Activated T-helper 17 cell treated with anti-CD3 and anti-CD28 coated beads, Interleukin-2, amount 50 U/mL, for 72 hours (primary cell): ENCODE measurements at regions not wholly inside any gene's neighbourhood (a gene's known extent, or its start where the extent isn't known, plus 50 kb on each side); places are given as distances from the start of the nearest gene placed in this dataset.

ENCODE experiments used
- ATAC-seq: fragments of 150-1000 bp; cut with Tn5 transposase; replicated peaks from 2 replicates; pipeline ENCODE4 v1.10.0; 2021; ENCODE audit warnings: mild to moderate bottlenecking, moderate library complexity
- H3K27ac Mint-ChIP-seq: one replicate; pipeline ENCODE4 v1.8.0; 2022; ENCODE audit warnings: mixed read lengths
- H3K27me3 Mint-ChIP-seq: one replicate; pipeline ENCODE4 v1.8.0; 2022; ENCODE audit warnings: mixed read lengths
- H3K36me3 Mint-ChIP-seq: one replicate; pipeline ENCODE4 v1.8.0; 2022; ENCODE audit warnings: low read depth, mild to moderate bottlenecking, mixed read lengths
- H3K4me1 Mint-ChIP-seq: one replicate; pipeline ENCODE4 v1.8.0; 2022; ENCODE audit warnings: mixed read lengths
- H3K4me3 Mint-ChIP-seq: one replicate; pipeline ENCODE4 v1.8.0; 2022; ENCODE audit warnings: mild to moderate bottlenecking, mixed read lengths
- H3K9me3 Mint-ChIP-seq: one replicate; pipeline ENCODE4 v1.8.0; 2022; ENCODE audit warnings: mixed read lengths

DNA sequence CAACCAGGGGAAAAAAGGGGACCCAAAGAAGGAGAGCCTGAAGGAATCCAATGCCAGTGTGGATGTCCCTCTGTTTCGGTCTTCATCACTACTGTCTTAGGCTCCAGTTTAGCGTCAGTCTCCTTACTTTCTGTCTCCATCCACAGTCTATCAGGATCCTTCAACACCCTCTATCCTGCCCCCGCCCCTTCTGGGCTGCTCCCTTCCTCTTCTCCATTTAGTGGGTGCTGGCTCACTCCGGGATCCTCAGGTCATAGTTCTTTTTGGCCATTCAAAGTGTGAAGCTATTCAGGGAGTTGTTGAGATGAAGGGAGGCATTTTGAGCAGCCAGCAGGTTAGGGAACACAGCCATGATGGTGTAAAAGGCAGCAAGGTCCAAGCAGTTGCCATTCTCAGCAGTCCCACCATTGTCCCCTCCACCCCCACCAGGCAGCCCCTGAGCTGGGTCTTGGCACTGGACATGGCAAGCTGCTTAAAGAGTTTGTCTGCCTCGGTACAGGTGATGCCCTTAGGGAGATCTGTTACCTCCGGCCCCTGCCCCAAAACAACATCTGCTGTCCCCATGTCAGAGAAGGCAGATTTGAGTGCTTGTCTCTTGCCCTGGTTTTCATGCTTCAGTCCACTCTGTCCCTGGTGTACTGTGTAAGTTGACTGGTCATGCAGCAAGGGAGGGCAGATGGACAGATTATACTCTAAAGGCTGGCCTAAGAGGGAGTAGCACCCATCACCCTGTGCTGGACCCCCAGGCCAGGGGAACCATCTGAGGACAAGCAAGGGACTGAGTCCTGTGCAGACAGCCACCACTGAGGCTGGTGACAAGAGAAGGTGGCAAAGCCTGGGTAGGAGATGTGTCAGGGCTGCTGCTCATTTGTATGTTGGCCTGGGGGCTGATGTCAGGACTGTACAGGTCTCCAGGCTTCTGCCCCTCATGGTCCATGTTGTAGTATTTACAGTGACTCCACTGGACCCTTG, 842.0 kb downstream of the HACE1 start:
- no peak for ATAC-seq
- Mint-ChIP-seq H3K36me3 (no peaks in the 10 kb centered on the region), H3K27ac (no peak overlapping the region), H3K4me3 (no peak overlapping the region), H3K27me3 (no peaks in the 10 kb centered on the region), H3K9me3 (no peaks in the 10 kb centered on the region), H3K4me1 (no peaks in the 10 kb centered on the region)

GRCh38 chr6:104014163-104014959, 845.4 kb downstream of the HACE1 start:
- Mint-ChIP-seq H3K4me3 (no peak overlapping the region), H3K4me1 (no peaks in the 10 kb centered on the region), H3K9me3 (no peaks in the 10 kb centered on the region), H3K27ac (no peak overlapping the region), H3K27me3 (no peaks in the 10 kb centered on the region), H3K36me3 (no peaks in the 10 kb centered on the region)
- ATAC-seq: no peak

GRCh38 chr6:104013312-104013971, 846.3 kb downstream of the HACE1 start:
- no peaks in the 10 kb centered on the region for H3K36me3 Mint-ChIP-seq
- no peak overlapping the region for H3K4me3 Mint-ChIP-seq
- no peaks in the 10 kb centered on the region for H3K4me1 Mint-ChIP-seq
- H3K9me3 Mint-ChIP-seq: no peaks in the 10 kb centered on the region
- no peaks in the 10 kb centered on the region for H3K27me3 Mint-ChIP-seq
- H3K27ac Mint-ChIP-seq: no peak overlapping the region
- ATAC-seq: no peak

DNA sequence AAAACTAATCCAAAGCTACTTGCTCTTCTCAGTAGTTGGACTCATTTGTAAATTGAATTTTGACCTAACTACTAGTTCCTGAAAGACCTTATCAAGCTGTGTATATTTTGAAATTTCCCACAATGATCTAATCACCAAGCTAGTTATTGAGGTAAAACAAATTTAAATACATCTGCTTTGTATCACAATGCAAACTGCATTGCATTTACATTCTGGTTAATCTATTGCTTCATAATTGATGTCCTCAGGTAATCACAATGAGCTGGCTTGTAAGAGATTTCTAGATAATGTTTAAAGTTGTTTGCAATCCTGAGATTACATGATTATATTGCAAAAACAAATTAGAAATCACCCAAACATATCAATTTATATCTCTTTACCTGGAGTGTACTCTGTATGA, 848.8 kb downstream of the HACE1 start:
- Mint-ChIP-seq H3K36me3 (no peaks in the 10 kb centered on the region), H3K27ac (no peak overlapping the region), H3K27me3 (no peaks in the 10 kb centered on the region), H3K4me1 (no peaks in the 10 kb centered on the region), H3K4me3 (no peak overlapping the region), H3K9me3 (no peaks in the 10 kb centered on the region)
- ATAC-seq: no peak

DNA sequence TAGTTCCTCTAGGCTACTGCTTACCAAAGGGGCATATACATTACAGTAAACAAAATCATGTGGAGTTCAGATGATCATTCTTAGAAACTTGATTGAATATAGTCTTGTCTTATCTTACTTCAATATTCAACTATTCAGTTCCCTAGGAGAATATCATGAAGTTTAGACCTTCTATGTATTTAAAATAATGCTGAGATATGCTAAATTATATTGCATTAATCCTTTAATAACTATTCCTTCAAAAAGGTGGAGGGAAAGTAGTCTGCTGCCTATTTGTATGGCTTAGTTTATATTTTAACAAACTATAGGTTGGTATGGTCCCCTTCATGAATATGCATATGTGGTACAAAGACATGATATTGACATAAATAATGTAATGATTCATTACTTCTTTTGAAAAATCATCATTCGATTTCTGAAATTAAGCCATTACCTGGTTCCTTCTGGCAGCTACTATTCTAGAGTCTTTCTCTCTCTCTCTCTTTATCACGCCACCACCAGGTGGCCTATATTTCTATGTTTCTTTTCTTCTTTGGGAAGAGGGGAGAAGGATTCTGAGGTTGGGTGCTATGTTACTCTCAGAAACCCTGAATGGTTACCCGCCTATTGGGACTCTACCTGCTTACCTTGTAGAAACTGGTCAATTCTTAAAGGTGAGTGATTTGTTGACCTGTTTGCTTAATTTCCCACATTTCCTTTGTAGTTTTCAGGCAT, 855.8 kb downstream of the HACE1 start:
- Mint-ChIP-seq H3K9me3 (no peaks in the 10 kb centered on the region), H3K4me3 (no peak overlapping the region), H3K4me1 (no peaks in the 10 kb centered on the region), H3K36me3 (no peaks in the 10 kb centered on the region), H3K27me3 (no peaks in the 10 kb centered on the region), H3K27ac (no peak overlapping the region)
- no peak for ATAC-seq

DNA sequence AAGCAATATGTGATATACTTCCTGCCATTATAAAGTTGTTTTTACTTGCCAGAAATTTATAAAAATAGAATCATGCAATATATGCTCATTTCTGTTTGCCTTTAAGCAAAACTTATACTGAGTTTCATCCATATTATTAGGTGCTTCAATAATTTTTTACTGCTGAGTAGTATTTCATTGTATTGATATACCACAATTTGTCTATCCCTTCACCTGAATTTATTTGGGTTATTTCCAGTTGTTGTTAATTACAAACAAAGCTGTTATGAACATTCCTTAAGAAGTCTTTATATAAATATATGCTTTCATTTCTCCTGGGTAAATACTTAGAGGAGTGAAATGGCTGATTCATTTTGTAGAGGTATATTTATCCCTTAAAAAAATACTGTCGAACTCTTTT, 864.1 kb downstream of the HACE1 start:
- no peaks in the 10 kb centered on the region for H3K4me1 Mint-ChIP-seq

GRCh38 chr6:103983860-103984259, 875.9 kb downstream of the HACE1 start:
- no peak for ATAC-seq
- no peaks in the 10 kb centered on the region for H3K36me3 Mint-ChIP-seq
- H3K27me3 Mint-ChIP-seq: no peaks in the 10 kb centered on the region
- H3K4me3 Mint-ChIP-seq: no peak overlapping the region
- H3K27ac Mint-ChIP-seq: no peak overlapping the region
- H3K9me3 Mint-ChIP-seq: peaks cover 7% of the 10 kb centered on the region
- no peaks in the 10 kb centered on the region for H3K4me1 Mint-ChIP-seq

More for the DNA sequence above, 864.1 kb downstream of the HACE1 start:
- H3K9me3 Mint-ChIP-seq: no peaks in the 10 kb centered on the region
- ATAC-seq: no peak
- H3K27me3 Mint-ChIP-seq: no peaks in the 10 kb centered on the region
- H3K27ac Mint-ChIP-seq: no peak overlapping the region
- no peak overlapping the region for H3K4me3 Mint-ChIP-seq
- H3K36me3 Mint-ChIP-seq: no peaks in the 10 kb centered on the region

- ATAC-seq: no peak
These were observed 876.7 kb downstream of the HACE1 start for GRCh38 chr6:103983011-103983410.

DNA sequence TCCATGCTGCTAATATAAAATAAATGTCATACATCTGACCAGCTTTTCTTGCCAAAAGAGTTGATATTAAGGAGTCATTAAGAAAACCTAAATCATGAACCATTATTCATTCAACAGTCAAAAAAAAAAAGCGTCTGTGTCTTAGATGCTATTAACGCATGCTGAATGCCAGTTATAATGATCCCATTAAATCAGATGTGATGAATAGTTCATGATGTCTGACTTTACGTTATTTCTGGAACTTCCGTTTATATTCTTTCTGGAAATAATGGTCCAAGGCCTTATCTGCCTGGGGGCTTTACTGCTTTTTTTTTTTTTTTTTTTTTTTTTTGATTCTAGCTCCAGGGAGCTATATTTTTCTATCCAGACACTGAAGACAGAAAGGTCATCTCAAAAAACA, 877.1 kb downstream of the HACE1 start:
- no peaks in the 10 kb centered on the region for H3K4me1 Mint-ChIP-seq
- H3K27ac Mint-ChIP-seq: no peak overlapping the region
- no peak overlapping the region for H3K4me3 Mint-ChIP-seq
- H3K36me3 Mint-ChIP-seq: no peaks in the 10 kb centered on the region
- peaks cover 7% of the 10 kb centered on the region for H3K9me3 Mint-ChIP-seq
- peaks cover 3% of the 10 kb centered on the region for H3K27me3 Mint-ChIP-seq
- no peak for ATAC-seq

More at GRCh38 chr6:103983011-103983410, 876.7 kb downstream of the HACE1 start:
- Mint-ChIP-seq H3K27ac (no peak overlapping the region), H3K4me1 (no peaks in the 10 kb centered on the region), H3K9me3 (peaks cover 7% of the 10 kb centered on the region), H3K4me3 (no peak overlapping the region), H3K27me3 (no peaks in the 10 kb centered on the region), H3K36me3 (no peaks in the 10 kb centered on the region)

DNA sequence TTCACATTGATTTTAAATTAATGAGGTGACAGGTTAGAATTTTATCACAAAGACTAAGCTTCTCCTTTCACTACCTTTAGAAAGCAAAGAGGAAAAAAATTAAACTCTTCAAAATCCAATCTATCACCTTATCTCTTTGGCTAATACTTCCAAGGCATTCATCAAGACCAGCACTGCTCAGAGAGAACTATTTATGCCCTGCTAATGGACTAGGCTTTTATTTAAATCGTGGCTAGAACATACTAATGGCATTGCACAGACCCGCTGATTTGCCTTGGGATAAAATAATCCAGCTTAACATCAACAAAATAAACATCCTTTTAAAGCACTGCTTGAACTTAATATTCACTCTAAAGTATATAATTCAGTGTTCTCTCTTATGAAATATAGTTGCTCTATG, 880.4 kb downstream of the HACE1 start:
- ATAC-seq: no peak
- H3K4me1 Mint-ChIP-seq: no peaks in the 10 kb centered on the region
- H3K27ac Mint-ChIP-seq: no peak overlapping the region
- H3K9me3 Mint-ChIP-seq: peaks cover 4% of the 10 kb centered on the region
- no peak overlapping the region for H3K4me3 Mint-ChIP-seq
- no peaks in the 10 kb centered on the region for H3K36me3 Mint-ChIP-seq
- H3K27me3 Mint-ChIP-seq: peaks cover 3% of the 10 kb centered on the region

- no peaks in the 10 kb centered on the region for H3K27me3 Mint-ChIP-seq
- no peaks in the 10 kb centered on the region for H3K4me1 Mint-ChIP-seq
- no peak for ATAC-seq
- H3K36me3 Mint-ChIP-seq: no peaks in the 10 kb centered on the region
- H3K9me3 Mint-ChIP-seq: no peaks in the 10 kb centered on the region
- H3K4me3 Mint-ChIP-seq: no peak overlapping the region
- H3K27ac Mint-ChIP-seq: no peak overlapping the region
These were observed 922.3 kb downstream of the HACE1 start for GRCh38 chr6:103937389-103937788.

DNA sequence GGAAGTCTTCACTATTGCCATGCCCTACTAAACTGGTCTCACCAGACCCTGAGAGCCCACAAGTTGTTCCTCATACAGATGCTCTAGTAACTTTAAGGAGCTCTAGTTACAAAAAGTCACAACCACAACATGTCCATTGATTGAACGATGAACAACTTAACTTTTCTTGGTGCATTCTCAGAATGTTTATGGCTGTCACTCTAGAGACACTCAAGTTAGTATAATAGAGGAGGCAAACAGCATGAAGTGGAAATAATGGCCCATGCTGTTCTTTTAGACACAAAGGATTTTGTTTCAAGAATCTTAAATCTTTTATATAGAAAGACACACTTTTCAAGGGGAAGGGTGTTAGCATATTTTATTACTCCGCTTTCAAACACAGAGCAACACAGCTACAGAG, 934.4 kb downstream of the HACE1 start:
- Mint-ChIP-seq H3K4me1 (no peaks in the 10 kb centered on the region), H3K27ac (no peak overlapping the region), H3K36me3 (no peaks in the 10 kb centered on the region), H3K4me3 (no peak overlapping the region), H3K9me3 (peaks cover 6% of the 10 kb centered on the region), H3K27me3 (no peaks in the 10 kb centered on the region)
- ATAC-seq: no peak

DNA sequence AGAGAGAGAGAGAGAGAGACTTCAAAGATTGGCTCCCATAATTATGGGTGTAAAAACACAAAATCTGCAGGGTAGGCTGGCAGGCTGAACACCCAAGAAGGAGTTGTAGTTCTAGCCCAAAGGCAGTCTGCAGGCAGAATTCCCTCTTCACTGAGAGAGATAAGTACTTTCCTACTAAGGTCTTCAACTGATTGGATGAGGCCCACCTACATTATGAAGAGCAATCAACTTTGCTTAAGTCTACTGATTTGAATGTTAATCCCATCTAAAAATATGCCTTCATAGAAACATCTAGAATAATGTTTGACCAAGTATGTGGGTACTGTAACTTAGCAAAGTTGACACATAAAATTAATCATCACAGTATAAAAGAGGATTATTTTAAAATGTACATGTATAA, 949.7 kb downstream of the HACE1 start:
- no peaks in the 10 kb centered on the region for H3K27me3 Mint-ChIP-seq
- no peak for ATAC-seq
- no peaks in the 10 kb centered on the region for H3K4me1 Mint-ChIP-seq
- H3K9me3 Mint-ChIP-seq: no peaks in the 10 kb centered on the region
- no peaks in the 10 kb centered on the region for H3K36me3 Mint-ChIP-seq
- no peak overlapping the region for H3K27ac Mint-ChIP-seq
- H3K4me3 Mint-ChIP-seq: no peak overlapping the region

- no peak for ATAC-seq
- Mint-ChIP-seq H3K4me1 (no peaks in the 10 kb centered on the region), H3K27ac (no peak overlapping the region), H3K27me3 (no peaks in the 10 kb centered on the region), H3K4me3 (no peak overlapping the region), H3K9me3 (no peaks in the 10 kb centered on the region), H3K36me3 (no peaks in the 10 kb centered on the region)
These were observed 950.8 kb downstream of the HACE1 start for GRCh38 chr6:103908898-103909297.
